DMS153 (cell line): ENCODE measurements at regions not wholly inside any gene's neighbourhood (a gene's known extent, or its start where the extent isn't known, plus 50 kb on each side); places are given as distances from the start of the nearest gene placed in this dataset.

Source experiments
- DNase-seq: peaks from one replicate; lab custom pipeline; 2025; lab: John Stamatoyannopoulos, UW

- no peak for DNase-seq
Measured at GRCh38 chr7:106419455-106420182, 134.8 kb upstream of the NAMPT start.

DNA sequence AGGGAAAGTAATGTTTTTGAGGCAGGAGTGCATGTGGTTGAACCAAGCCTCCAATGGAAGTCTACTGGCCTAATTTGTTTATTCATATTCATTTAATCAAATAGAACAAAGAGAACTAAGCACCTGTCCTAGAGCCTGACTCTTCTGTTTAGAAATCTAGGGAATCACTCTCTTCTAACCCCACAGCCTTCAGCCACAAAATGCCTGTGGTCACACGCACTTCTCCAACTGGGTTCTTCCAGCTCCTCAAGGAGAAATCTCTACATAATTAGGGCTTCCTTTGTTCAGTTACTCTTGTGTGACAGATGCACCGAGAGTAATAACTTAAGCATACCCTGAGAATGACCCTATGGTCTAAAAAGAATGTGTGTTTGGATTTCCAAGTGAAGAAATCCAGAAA, 133.7 kb upstream of the NAMPT start:
- DNase-seq, result no peak

DNA sequence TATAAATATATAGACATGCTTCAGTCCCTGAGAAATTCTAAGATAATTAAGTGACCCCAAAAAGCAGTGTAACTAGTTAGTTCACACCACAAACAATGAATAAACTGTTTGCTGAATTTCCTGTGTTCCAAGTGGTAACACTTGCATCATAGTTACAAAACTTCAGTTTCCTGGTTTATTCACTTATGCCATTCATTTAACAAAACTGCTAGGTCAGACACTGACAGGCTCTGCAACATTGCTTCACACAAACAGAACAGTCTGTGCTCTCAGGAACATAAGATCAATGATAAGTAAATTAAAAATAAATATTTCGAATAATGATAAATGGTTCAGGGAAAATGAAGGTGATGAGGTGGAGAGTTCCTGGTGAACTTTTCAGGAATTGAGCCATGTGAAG, 133.3 kb upstream of the NAMPT start:
- DNase-seq, result no peak

GRCh38 chr7:106417273-106417902, 132.6 kb upstream of the NAMPT start:
- no peak for DNase-seq

DNA sequence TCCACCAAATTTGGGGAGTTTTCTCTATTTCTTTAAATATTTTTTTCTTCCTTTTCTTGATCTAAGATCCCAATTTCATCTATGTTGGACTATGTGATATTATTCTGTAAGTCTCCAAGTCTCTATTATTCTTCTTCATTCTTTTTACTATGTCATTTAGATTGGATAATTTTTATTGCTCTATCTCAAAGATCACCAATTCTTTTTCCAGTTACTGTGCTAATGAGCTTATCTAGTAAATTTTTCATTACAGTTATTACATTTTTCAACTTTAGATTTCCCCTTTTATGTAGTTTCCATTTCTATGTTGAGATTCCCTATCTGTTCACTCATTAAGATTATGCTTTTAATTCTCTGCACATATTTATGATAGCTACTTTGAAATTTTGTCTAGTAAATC, 131.6 kb upstream of the NAMPT start:
- DNase-seq, result no peak

DNA sequence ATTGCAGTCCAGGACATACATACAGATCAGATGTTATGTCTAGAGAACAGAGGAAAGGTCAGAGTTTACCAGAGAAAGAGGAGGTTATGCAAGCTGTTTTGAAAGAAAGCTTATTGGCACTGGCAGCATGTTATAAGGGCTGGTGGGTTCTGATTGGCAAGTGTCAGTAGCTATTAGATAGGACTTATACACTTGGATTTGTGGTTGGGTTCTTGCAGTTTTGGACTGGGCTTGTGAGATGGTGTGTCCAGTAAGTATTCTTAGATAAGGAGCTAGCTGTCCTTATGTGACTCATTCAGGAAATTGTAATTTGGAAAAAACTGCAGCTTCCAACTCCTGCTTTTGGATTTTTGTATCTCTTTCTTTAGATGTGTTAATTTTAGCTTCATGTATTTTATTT, 130.7 kb upstream of the NAMPT start:
- DNase-seq, result no peak

DNA sequence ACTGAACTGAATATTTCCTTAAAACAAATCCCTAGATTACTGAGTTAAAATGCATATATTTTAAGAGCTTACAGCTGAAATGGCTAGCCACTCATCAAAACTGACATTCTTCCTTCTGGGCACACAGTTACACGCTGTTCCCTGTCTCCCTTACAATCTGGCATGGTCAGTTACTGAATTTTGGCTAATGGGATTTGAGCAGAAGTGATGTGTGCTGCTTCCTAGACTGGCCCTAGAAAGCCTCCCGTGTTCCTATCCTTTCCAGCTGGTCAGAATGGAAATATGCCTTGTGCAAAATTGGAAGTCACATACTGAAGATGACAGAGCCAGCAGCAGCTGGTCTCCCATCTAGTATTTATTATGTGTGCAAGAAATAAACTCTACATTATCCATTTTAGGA, 128.7 kb upstream of the NAMPT start:
- DNase-seq, result no peak

GRCh38 chr7:106405697-106406141, 120.9 kb upstream of the NAMPT start:
- no peak for DNase-seq

- no peak for DNase-seq
Measured at GRCh38 chr7:106402898-106403297, 118.1 kb upstream of the NAMPT start.

DNA sequence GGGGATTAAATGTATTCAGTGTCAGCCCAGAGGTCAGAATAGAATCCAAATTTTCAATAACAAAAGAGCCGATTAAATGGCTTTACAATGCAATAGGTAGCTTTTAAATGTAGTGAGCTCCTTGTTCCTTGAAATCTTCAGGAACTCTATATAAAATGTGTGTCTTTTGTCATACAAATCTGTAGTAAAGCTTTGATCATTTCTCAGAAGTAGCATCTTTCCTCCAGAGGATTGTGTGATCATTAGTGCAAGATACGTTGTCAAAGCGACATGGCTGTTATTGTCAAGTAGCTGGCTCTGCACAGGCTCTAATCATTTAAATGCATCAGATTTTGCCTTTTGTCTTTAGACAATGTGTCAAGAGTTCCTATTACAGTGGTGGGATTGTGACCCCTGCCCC, 116.1 kb upstream of the NAMPT start:
- DNase-seq, result no peak

GRCh38 chr7:106398786-106399185, 114.0 kb upstream of the NAMPT start:
- no peak for DNase-seq

DNA sequence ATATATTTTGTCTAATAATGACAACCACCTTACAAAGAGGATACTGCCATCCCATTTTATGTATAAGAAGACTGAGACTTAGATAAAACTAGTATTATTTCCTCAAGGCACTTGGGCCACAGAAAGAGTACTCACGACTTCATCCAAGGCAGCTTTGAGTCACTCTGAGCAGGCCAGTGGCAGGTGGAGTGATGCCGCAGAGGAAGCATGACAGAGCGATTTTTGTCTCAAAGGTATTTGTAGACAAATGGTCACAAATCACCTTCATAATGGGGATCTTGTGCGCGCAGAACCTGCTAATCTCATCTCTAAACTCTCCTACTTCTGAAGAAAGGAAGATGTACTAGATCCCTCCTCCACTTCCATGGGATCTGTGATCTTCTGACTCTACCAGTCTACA, 113.2 kb upstream of the NAMPT start:
- no peak for DNase-seq

GRCh38 chr7:106394526-106394925, 109.7 kb upstream of the NAMPT start:
- DNase-seq, result no peak

DNA sequence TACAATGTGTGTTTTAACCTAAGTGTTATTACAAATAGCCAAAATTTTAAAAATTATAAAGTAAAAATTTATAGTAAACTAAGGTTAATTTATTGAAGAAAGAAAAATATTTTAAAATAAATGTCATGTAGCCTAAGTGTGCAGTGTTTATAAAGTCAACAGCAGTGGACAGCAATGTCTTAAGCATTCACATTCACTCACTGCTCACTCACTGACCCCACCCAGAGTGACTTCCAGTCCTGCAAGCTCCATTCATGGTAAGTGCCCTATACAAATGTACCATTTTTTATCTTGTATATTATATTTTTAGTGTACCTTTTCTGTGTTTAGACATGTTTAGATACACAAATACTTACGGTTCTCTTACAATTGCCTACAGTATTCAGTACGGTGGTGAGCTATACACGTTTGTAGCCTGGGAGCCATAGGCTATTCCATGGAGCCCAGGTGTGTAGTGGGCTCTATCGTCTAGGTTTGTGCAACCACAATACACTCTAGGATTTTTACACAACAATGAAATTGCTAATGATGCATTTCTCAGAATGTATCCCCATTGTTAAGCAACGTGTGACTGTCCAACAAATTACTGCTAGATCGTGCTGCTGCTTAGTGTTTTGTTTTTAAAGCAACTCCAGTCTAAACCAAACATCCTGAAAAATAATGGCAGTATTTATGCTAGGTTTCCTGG, 108.9 kb upstream of the NAMPT start:
- no peak for DNase-seq

GRCh38 chr7:106392590-106392989, 107.8 kb upstream of the NAMPT start:
- DNase-seq, result no peak

DNA sequence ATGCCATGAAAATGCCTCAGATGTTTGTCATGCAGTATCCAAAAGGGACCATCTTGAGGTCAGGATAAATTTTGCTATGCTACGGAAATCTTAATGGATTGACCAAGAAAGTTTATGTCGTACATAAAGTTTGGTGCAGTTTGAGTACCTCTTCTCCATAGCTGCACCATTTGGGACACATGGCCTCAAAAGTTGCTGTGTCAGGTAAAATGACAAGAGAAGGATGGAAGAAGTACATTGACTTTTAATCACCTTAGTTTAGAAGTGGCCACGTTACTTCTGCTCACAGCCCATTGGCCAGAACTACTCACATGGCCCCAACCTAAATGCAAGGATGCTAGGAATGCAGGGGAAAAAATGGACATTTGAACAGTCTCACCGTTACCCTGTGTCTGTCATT, 107.4 kb upstream of the NAMPT start:
- DNase-seq, result no peak

- DNase-seq, result no peak
Measured at GRCh38 chr7:106386958-106387357, 102.2 kb upstream of the NAMPT start.

DNA sequence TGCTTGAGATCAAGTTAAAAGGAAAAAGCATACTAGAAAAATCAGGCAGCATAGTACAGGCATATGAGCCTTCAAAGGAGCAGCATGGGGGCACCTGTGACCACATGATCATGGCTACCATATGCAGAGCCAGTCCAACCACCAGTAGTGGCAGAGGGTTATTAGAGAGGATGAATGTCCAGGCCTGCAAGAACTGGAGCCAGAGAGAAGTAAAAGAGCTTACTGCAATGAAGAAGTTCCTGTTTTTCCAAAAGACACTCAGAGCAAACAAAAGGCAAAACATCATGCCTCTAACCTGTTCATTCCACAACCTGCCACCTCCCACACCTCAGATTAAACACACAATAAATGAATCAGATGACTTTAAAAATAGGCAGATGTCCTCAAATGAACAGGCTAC, 99.6 kb upstream of the NAMPT start:
- DNase-seq, result no peak

DNA sequence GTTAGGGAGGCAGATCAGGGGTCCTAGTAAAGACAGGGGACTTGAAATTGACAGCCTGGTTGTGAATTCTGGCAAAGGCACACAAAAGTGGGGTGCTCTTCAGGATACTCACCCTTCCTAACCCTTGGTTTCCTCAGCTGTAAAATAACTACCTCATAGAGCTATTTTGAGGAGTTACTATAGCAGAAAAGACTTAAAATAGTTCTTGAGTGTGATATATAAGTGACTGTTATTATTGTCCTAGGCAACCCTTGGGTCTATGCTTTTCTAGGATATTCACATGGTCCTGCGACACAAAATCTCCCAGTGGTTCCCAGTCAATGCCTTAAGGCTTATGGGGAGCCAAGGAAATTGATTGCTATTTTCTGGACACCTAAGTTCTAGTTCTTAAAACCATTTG, 98.1 kb upstream of the NAMPT start:
- no peak for DNase-seq

- no peak for DNase-seq
Measured at GRCh38 chr7:106382129-106382528, 97.3 kb upstream of the NAMPT start.

DNA sequence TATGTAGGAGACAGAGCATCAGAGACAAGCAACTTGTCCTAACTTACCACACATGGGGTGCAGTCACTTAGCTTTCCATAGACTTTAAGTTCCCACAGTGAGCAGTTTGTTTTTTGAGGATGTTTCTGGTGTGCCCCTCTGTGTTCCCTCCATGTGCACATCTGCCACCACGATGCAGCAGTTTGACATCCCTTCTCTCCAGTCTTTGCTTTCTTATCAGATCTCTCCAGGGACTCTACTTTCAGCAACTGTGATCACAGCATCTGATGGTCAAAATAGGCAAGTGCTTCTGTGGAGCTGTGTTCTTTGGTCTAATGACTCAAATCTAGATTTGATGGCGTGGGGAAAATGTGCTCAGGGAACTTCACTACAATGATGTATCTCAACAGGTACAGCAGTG, 96.5 kb upstream of the NAMPT start:
- DNase-seq, result no peak

DNA sequence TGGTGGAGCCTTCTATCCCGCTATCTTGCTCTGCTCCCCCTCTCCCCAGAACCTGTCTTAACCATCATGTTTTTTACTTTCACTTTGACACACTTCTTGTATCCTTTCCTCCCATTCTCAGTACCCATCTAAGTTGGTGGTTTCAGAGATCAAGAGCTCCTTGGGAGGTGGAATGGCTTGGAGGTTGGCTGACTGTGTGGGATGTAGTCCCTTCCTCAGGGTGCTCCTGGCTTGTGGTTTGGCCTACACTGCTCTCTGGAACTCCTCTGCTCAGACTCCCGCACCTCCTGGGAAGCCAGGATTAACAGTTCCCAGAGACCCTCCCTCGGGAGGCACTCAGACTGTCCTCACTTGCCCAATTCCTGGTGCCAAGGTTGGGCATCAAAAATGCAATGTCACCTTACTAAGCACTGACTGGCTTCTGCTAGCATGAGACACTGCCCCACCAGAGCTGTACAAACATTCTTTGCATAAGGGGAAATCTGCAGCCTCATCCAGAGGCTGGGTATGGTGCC, 93.1 kb upstream of the NAMPT start:
- DNase-seq, result no peak
